ENCODE measurements at regions not wholly inside any gene's neighbourhood (a gene's known extent, or its start where the extent isn't known, plus 50 kb on each side); places are given as distances from the start of the nearest gene placed in this dataset.
"Not testable (repeated sequence)": the region's sequence is repeated elsewhere in the genome, so short reads cannot be mapped to it uniquely, and the experiment has no call there.

GRCh38 chr5:125044491-125045282 lies 298.2 kb upstream of the ZNF608 start:
- no peak for DNase-seq (ENCODE audit: low spot score)

GRCh38 chr5:125045646-125046045 lies 299.2 kb upstream of the ZNF608 start:
- no peak for DNase-seq (ENCODE audit: low spot score)

- no peak for DNase-seq (ENCODE audit: low spot score)
These were observed 300.4 kb upstream of the ZNF608 start for GRCh38 chr5:125046838-125047237.

- DNase-seq (ENCODE audit: low spot score) = no peak
These were observed 301.4 kb upstream of the ZNF608 start for GRCh38 chr5:125047871-125048270.

- no peak for DNase-seq (ENCODE audit: low spot score)
These were observed 303.6 kb upstream of the ZNF608 start for GRCh38 chr5:125049721-125050702.

GRCh38 chr5:125050926-125051325 lies 304.5 kb upstream of the ZNF608 start:
- no peak for DNase-seq (ENCODE audit: low spot score)

- no peak for DNase-seq (ENCODE audit: low spot score)
These were observed 306.1 kb upstream of the ZNF608 start for GRCh38 chr5:125052584-125052983.

GRCh38 chr5:125053179-125053578 lies 306.7 kb upstream of the ZNF608 start:
- DNase-seq (ENCODE audit: low spot score) = no peak

- DNase-seq (ENCODE audit: low spot score) = no peak
These were observed 307.7 kb upstream of the ZNF608 start for GRCh38 chr5:125054146-125054545.

GRCh38 chr5:125056671-125057485 lies 310.4 kb upstream of the ZNF608 start:
- no peak for DNase-seq (ENCODE audit: low spot score)

GRCh38 chr5:125057912-125058826 lies 311.7 kb upstream of the ZNF608 start:
- DNase-seq (ENCODE audit: low spot score) = no peak

- no peak for DNase-seq (ENCODE audit: low spot score)
These were observed 313.0 kb upstream of the ZNF608 start for GRCh38 chr5:125059255-125060002.

- DNase-seq (ENCODE audit: low spot score) = no peak
These were observed 315.3 kb upstream of the ZNF608 start for GRCh38 chr5:125061726-125062125.

GRCh38 chr5:125064621-125065438 lies 318.4 kb upstream of the ZNF608 start:
- DNase-seq (ENCODE audit: low spot score) = no peak

- DNase-seq (ENCODE audit: low spot score) = no peak
These were observed 319.3 kb upstream of the ZNF608 start for GRCh38 chr5:125065741-125066140.

- no peak for DNase-seq (ENCODE audit: low spot score)
These were observed 324.5 kb upstream of the ZNF608 start for GRCh38 chr5:125070961-125071360.

- DNase-seq (ENCODE audit: low spot score) = no peak
These were observed 326.7 kb upstream of the ZNF608 start for GRCh38 chr5:125073090-125073489.

GRCh38 chr5:125075567-125075966 lies 329.1 kb upstream of the ZNF608 start:
- DNase-seq (ENCODE audit: low spot score) = no peak

GRCh38 chr5:125079028-125079427 lies 332.6 kb upstream of the ZNF608 start:
- DNase-seq (ENCODE audit: low spot score) = not testable (repeated sequence)
